ENCODE measurements at regions not wholly inside any gene's neighbourhood (a gene's known extent, or its start where the extent isn't known, plus 50 kb on each side); places are given as distances from the start of the nearest gene placed in this dataset.

DNA sequence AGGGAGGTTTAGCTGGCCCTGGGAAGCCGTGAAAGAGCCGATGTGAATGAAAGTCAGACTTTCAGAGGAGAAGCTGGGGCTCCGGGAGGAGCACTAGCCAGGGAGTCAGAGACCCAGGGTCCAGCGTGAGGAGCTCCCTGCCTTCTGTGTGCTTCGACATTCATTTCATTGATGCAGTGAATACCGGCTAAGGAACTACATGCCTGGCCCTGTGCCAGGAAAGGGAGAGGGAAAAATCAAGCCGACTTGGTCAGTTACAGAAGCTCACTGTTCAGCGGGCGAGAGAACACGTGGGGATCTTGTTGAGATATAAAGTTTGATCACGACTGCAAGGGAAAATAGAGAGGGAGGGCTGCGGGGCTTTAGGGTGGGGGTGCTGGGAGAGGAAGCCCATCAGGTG is 76.7 kb upstream of the RUNX3 start:
- TF ChIP-seq, protein P1, sequence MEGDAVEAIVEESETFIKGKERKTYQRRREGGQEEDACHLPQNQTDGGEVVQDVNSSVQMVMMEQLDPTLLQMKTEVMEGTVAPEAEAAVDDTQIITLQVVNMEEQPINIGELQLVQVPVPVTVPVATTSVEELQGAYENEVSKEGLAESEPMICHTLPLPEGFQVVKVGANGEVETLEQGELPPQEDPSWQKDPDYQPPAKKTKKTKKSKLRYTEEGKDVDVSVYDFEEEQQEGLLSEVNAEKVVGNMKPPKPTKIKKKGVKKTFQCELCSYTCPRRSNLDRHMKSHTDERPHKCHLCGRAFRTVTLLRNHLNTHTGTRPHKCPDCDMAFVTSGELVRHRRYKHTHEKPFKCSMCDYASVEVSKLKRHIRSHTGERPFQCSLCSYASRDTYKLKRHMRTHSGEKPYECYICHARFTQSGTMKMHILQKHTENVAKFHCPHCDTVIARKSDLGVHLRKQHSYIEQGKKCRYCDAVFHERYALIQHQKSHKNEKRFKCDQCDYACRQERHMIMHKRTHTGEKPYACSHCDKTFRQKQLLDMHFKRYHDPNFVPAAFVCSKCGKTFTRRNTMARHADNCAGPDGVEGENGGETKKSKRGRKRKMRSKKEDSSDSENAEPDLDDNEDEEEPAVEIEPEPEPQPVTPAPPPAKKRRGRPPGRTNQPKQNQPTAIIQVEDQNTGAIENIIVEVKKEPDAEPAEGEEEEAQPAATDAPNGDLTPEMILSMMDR (IDR thresholded peaks at IDR 0.05; ENCODE audit: low read depth, low read length): no peak
- TF ChIP-seq, protein P2, sequence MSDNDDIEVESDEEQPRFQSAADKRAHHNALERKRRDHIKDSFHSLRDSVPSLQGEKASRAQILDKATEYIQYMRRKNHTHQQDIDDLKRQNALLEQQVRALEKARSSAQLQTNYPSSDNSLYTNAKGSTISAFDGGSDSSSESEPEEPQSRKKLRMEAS (IDR thresholded peaks at IDR 0.05; ENCODE audit: low read depth, low read length): no peak
- no peak for TF ChIP-seq POLR2A (IDR thresholded peaks at IDR 0.05; ENCODE audit: extremely low read depth, insufficient read length)

Measured in NB4 (cell line).